GM21360 (cell line): ENCODE measurements at regions not wholly inside any gene's neighbourhood (a gene's known extent, or its start where the extent isn't known, plus 50 kb on each side); places are given as distances from the start of the nearest gene placed in this dataset.

ENCODE experiments used
- ATAC-seq: cut with Tn5 transposase; IDR thresholded peaks from one replicate; pipeline ENCODE4 v1.9.1; 2021; ENCODE audit warnings: mild to moderate bottlenecking, moderate library complexity; ENCODE audit not compliant: unreplicated experiment

DNA sequence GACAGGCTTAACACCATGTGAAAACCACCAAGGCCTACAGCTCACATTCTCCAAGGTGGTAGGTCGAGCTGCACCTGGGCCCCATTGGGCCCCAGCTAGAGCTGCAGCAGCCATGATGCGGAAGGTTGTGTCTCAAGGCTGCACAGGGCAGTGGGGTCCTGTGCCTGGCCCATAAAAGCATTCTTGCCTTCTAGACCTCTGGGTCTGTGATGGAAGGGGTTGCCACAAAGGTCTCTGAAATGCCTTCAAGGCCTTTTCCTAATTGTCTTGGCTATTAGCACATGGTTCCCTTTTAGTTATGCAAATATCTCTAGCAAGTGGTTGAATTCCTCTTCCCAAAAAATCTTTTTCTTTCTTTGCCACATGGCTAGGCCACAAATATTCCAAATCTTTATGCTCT is 52.5 kb upstream of the C11orf58 start:
- no peak for ATAC-seq

DNA sequence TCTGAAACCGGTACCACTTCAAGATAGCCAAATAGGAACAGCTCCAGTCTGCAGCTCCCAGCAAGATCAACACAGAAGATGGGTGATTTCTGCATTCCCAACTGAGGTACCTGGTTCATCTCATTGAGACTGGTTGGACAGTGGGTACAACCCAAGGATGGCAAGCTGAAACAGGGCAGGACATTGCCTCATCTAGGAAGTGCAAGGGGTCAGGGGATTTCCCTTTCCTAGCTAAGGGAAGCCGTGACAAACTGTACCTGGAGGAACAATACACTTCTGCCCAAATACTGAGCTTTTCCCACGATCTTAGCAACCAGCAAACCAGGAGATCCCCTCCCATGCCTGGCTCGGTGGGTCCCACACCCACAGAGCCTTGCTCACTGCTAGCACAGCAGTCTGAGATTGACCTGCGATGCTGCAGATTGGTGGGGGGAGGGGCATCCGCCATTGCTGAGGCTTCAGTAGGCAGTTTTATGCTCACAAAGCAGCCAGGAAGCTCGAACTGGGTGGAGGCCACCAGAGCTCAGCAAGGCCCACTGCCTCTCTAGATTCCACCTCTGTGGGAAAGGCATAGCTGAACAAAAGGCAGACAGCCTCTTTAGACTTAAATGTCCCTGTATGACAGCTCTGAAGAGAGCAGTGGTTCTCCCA is 59.9 kb upstream of the C11orf58 start:
- ATAC-seq, result no peak

DNA sequence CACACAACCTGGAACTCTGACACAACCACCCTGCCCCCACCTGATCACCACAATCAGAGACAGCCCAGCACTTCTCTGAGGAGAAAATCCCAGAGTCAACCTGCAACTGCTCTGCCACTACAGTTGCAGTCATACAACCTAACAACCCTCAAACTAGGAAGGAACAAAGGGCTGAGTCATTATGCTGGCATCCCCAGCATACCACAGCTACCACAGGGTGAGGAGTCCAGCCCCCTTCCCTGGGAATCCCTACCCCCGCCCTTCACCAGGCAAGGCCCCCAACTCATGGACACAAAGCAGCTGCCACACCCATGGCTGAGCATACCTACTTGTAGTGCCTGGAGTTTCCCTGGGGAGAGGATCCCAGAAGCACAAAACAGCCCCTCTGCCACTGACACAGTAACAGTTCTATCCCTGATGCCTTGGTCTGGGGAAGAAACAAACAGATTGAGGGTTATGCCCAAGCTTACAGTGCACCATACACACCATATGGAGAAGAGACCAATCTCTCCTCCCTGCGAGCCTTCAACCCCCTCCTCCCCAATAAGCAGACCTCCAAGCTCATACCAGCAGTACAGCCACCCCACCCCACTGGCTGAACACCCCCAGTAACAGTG is 68.5 kb upstream of the C11orf58 start:
- ATAC-seq, result no peak

GRCh38 chr11:16632295-16633200 is 105.9 kb upstream of the C11orf58 start:
- ATAC-seq, result peak; percentile 92

DNA sequence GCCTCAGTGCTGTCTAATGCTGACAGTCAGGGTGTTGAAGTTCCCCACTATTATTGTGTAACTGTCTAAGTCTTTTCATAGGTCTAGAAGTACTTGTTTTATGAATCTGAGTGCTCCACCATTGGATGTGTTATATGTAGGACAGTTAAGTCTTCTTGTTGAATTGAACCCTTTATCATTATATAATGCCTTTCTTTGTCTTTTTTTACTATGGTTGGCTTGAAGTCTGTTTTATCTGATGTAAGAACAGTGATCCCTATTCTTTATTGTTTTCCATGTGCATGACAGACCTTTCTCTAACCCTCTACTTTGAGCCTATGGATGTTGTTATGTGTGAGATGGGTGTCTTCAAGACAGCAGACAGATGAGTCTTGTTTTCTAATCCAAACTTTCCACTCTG is 107.8 kb upstream of the C11orf58 start:
- ATAC-seq, result no peak

DNA sequence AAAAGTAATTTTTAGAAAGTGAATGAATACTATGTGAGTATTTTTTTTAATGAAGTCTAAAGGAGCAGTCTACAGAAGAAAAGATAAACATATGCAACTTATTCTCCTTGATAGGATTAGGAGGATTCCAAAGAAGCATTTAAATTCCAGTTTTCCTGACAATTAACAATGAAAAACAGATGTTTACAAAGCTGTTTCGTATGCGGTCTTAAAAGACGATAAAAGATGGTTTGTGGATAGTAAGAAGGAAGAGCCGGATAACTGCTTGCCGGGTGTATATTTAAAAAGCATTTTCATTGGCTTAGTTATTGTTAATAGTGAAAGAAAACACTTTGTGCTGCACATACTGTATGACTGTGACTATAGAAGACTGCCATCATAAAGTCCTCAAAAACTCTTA is 120.0 kb upstream of the C11orf58 start:
- ATAC-seq, result no peak

DNA sequence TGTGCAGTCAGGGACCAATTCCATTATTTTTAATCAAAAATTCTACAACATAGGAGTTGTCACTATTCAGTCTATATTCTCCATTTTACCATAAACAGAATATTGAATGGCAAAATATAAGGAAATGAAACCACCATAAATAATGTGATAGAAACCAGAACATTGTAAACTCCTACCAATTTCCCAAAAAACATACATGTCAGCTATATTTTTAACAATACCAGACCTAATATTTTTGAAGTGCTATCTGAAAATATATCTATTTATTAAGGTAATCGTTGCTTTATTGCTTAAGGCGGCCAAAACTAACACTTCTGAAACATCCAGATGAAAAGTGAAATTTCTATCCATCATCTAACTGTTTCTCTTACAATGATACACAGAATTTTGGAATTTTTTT is 123.0 kb upstream of the C11orf58 start:
- no peak for ATAC-seq

DNA sequence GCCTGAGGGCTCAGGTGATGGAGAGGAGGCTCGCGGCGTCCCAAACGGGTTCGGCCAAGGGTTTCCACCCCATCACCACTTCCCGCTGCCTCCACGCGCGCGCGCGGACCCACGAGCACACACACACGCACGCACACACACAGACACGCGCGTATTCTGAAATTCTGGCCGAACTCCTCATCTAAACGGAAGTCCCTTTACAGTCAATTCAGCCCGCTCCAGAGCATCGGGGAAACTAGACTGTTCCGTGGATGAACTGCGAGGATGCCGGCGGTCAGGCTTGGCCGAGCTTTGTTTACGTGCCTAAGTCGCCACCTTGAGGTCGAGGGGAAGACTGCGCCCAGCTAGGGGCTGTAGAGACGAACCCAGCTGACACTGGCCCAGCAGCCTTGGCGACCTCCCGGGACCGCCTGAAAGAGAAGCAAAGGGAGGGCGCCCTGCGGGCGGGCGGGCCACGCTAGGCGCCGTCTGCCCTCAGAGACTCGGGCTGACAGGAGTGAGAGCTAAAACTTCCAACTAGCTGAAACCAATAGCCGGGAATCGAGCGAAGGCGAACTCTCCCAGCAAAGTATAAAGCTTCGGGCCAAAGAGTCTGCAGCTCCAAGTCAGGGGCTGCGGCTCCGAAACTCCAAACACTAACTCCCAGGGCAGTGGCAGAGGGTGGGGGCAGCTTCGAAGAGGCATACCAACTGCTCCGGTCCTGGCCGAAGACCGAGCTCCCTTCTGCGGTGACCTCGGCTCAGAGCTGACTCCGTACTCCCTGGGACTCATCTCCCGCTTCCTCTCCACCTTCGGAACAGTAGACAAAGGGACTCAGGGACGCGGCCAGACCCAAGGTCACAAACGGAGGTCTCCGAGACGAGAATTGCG is 124.7 kb upstream of the C11orf58 start:
- ATAC-seq, result peak; percentile 100

GRCh38 chr11:16613262-16613511 is 125.3 kb upstream of the C11orf58 start:
- no peak for ATAC-seq

GRCh38 chr11:16612566-16613261 is 125.7 kb upstream of the C11orf58 start:
- no peak for ATAC-seq

DNA sequence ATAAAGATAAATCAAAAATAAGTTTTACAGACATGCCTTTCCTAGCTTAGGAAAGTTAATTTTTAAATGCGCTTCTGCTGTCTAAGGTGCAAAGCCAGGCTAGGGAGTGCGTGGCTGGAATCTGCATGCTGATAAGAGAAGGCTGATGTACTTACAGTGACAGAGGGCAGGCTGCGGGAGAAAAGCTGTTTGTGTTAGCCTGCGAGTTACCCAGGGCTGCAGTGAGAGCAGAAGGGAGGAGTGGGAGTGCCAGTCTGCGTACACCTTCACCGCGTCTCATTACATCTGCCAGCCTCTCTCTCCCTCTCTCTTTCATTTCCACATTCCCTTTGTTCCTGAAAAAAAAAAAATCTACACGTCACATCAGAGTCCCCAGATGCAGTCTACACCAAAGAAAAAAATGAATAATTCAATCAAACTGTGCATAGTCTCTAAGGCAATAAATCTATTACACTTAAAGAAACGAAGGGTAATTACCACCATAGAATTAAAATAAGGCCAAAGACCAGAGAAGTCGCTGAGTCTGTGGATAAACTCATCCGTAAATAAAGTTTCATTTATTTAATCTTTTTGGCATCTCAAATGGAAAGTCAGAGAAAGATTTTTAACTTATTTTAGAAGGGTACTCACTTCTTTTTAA is 126.4 kb upstream of the C11orf58 start:
- no peak for ATAC-seq

DNA sequence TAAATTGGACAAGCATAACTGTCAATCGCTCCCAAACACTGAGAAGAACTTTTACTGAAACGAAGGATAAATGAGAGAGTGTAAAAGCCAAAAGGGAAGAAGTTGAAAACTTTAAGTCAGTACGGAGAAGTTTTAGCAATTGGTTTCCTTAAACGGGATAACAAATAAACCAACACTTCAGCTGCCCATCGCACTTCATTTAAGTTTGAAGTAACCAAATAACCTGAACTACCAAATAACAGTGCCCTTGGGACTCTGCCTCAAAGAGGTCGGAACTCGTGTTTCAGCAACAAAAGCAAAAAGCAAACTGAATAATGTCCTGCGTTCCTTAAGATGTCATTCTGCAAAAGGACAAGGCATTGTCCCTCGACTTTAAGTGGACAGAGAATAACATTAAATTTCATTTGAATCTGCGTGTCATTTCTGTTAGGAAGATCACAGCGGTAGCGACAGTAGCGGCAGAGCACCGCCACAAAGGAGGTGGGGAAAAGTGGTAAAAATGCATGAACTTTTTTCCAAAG is 127.0 kb upstream of the C11orf58 start:
- no peak for ATAC-seq

DNA sequence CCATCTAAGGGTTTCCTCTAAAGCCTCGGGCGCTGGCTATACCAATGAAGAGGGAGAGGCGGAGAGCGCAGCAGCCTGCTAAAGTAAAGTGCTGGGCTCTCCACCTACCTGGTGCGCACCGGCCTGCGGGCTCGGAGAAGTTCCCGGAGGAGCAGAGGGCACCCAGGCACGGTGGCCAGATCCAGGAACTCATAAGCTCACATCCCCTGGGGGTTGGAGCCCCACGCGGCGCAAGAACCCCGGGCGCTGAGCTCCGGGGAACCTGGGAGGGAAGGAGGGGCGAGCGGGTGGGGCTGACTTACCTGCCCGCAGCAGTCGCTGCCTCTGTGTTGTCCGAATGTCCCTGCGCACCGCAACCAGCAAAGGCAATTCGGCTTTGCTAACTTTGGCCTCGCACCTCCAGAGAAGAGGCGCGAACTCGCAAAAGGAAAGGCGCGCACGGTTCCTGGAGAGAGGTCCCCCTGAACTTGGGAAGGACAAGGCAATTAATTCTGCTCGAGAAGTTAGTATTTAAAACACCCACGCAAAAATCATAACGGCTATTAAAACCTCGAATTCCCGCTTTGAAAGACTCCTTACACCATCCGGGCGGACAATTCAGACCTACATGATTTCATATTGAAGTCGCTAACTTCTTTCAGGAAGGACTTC is 127.6 kb upstream of the C11orf58 start:
- no peak for ATAC-seq

GRCh38 chr11:16610213-16610737 is 128.2 kb upstream of the C11orf58 start:
- ATAC-seq, result no peak

GRCh38 chr11:16609769-16610168 is 128.7 kb upstream of the C11orf58 start:
- no peak for ATAC-seq

DNA sequence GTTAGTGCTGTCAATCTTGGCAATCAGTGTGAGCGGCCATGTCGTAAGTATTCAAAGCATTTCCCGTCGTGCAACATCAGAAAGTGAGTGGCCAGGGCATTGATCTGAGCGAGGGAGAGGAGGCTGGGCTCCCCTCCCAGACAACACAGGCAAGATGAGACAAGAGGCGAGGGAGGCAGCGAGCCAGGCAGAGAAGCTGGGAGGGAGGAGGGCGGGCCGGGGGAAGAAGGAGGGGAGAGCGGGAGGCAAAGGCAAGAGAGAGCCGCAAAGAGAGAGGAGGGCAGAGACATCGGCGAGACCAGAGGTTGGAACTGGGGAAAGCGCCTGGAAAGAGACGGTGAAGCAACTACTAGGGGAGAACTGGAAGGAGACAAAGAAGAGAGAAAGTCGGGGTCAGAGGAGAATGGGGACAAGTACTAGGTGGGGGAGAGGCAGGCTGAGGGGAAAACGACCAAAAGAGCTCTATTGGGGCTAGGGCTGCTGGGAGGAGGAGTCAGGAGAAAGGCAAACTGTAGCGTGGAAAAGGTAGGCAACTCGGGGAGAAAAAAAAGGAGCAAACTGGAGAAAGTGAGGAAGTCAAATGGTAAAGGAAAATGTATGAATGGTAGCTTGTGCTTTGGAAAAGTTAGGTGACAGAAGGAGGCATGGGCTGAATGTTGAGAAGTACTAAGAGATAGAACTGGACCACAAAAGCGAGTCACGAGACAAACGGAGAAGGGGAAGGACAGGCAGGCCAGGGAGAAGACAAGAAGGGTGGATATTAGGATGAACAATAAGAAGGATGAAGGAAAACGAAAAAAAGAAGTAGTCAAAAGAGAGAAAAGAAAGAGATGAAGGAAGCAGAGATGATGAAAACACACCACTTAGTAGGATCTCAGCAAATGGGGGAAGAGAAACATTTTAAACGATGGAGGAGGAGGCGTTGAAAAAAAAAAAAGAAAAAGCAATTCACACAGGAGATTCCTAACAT is 130.5 kb upstream of the C11orf58 start:
- no peak for ATAC-seq

DNA sequence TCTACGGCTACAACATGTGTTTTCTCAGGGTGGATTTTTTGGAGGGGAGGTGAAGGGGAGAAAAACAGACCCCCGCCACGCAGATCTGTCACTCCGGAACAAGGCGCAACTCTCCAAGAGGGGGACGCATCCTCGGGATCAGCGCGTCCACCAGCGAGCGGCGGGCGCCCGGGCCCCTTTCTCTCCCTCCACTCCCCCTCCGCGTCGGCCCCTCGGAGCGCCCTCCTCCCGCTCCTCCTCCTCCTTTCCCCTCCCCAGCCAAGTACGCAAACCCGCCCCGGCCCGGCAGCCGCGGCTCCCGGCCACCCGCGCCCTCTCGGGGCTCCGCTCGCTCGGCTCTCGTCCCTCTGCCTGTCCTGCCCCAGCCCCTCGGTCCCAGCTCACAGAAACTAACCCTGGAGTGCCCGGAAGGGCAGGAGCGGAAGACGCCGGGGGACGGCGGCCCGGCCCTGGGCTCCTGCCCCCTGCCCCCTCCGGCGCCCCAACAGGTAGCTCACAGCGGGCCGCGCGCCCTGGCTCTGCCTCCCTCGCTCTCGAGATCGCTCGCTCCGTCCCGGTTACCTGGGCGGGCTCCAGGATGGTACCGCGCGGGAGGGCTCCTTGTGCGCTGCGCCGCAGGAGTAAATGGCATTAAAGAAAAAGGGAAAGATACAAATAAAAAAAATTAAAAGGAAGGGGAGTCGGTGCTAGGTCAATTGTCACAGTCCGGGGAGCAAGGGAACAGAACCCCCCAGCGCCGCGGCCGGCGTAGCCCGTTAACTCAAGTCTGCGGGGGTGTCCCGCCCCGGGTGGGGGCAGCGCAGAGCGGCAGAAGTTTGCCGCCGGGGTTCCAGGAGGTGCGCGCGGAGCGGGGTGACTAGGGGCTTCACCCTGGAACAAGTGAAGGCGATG is 131.4 kb upstream of the C11orf58 start:
- ATAC-seq, result no peak
